NCI-H1694 (cell line): ENCODE measurements at regions not wholly inside any gene's neighbourhood (a gene's known extent, or its start where the extent isn't known, plus 50 kb on each side); places are given as distances from the start of the nearest gene placed in this dataset.

Source experiments
- DNase-seq: peaks from one replicate; lab custom pipeline; 2025; lab: John Stamatoyannopoulos, UW

DNA sequence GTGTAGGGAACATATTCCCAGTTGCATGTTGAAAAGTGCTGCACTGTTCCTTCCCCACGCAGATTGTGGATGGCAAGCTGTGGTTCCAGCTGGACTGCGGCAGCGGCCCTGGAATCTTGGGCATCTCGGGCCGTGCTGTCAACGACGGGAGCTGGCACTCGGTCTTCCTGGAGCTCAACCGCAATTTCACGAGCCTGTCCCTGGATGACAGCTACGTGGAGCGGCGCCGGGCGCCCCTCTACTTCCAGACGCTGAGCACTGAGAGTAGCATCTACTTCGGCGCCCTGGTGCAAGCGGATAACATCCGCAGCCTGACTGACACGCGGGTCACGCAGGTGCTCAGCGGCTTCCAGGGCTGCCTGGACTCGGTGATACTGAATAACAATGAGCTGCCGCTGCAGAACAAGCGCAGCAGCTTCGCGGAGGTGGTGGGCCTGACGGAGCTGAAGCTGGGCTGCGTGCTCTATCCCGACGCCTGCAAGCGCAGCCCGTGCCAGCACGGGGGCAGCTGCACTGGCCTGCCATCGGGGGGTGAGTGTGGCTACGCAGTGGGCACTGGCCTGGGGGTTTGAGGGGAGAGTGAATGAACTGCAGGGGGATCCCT lies 102.7 kb upstream of the MTNR1B start:
- no peak for DNase-seq

DNA sequence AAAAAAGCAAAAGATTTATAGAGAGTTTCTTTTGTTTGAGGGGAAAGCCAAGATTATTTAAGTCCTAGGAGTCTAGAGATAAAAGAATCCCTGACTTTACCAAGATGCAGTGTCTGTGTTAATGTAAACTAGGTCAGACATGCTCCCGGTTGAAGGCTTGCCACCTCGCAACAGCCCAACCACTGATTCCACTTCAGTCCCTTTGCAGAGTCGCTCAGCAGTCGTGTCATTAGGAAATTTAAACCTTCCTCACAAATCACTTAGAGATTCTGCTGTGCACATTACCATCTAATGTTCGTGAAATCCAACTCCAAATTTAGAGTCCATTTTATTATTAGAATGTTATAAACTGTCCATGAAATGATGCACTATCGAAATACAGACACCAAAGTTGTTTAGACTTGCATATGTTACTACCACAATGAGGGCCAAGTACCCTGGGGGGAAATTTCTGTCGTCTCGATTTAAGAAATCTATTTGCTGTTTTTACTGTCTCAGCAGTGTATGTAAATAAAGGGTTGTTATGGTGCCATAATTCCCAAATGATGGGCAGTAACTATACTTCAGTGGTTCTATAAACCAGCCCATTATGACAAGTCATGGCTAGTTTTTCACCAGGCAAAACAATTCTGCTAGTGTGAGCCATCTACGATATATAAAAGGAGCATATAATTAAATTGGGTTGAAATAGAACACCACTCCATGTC lies 101.4 kb upstream of the MTNR1B start:
- no peak for DNase-seq

DNA sequence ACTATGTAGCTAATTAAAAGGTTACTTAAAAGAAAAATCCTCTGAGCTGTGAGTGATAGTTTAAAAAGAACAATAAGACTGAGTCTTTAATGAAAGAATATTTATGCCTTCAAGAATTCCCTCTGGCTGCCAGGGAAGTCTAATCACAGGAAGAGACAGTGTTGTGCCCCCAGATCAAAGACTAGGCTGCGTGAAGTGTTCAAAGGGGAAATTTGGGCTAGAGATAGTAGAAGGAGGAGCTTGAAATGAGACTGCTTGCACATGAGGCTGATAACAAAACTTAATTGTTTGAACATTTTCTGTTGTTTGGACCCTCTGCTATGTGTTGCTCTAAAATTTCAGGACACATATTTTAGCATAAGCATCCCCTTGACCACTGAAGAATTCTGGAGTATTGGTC lies 99.7 kb upstream of the MTNR1B start:
- no peak for DNase-seq

DNA sequence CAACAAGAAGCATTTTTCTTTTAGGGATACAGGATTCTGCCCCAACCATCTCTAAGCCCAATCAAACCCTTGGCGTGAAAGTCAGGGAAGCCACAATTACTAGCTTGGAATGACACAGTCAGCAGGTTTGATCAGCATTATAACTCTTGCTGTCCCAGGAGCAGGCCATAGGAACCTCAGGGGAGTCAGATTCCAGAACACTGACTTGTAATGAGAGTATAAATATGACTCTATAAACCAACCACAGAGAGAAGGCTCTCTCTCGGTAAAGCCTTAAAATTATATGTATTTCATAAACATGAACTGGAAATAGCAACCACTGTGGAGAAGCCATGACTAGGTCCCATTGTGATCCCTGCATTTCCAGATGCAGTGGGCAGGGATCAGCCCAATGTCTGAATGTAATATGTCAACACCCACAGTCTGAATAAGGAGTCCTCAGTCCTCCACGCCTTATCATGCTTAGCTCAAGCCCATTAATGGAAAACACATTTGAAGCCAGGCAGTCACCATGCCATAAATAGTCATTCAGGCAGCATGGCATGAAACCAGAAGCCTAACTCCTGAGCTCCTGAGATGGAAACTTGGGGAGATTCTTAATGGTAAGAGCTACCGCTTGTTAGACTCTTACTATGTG lies 99.1 kb upstream of the MTNR1B start:
- no peak for DNase-seq

DNA sequence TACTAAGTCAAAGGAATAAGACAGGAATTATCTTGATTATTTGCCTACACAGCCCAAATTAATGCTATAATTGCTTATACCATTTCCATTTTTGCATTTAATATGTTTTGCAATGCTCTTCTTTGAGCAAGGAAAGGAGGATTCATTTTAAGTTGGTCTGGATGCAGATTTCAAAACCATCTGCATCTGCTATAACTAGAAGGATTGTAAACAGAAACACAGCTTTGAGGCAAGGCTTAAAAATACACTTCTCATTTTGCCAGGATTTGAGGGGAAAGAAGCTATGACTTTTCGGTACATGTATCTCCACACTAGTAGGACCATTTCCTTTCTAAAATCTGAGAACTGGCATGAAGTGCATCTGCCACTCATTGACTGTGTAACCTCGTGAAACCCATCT lies 95.9 kb upstream of the MTNR1B start:
- no peak for DNase-seq

DNA sequence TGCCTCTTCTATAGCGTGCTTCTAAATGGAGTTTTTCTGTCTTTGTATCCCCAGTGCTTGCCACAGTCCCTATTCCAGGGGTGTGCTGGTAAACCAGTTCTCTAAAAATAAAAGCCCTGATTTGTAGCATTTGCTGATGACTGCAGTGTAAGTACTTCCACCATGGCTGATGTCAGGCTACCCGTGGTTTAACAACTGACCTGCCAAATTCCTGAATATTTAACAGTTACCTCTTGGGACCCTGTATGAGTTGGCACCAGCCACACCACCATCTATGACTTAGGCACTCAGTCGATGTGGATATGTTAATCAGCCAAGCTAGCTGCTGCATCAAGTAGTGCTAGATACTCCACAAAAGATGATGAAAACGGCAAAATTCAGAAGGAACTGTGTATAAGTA lies 94.0 kb upstream of the MTNR1B start:
- no peak for DNase-seq

DNA sequence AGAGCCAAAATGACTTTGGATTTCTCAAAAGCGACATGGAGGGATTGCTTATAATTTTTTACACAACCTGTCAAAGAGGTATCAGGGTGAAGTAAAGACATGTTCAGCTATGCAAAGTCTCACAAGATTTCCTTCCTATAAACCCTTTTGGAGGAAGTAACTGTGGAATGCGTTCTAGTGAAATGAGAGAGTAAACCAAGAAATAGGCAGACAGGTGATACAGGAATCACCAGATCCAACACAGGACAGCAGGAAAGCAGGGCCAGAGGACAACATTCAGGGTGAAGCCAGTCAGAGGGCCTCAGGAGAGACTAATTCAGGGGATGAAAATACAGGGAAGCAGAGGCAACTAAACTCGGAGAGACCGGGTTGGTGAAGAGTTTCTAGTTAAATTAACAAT lies 90.4 kb upstream of the MTNR1B start:
- DNase-seq = no peak

DNA sequence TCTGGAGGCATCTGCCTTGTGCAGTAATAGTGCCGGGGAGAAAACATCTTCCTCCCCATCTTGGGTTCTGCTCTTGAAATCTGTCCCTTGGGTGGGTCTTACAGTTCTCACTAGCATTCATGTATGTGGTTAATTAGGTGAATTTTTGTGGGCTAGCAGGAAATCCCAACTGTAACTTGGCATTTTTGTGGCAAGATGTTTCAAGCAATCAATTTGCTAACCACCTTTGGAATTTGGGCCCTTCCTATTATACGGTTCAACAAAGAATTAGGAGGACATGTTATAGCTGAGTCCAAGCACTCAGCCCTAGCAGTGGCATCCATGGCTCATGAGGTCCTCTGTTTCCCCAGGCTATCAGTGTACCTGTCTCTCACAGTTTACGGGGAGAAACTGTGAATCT lies 89.1 kb upstream of the MTNR1B start:
- DNase-seq = no peak

DNA sequence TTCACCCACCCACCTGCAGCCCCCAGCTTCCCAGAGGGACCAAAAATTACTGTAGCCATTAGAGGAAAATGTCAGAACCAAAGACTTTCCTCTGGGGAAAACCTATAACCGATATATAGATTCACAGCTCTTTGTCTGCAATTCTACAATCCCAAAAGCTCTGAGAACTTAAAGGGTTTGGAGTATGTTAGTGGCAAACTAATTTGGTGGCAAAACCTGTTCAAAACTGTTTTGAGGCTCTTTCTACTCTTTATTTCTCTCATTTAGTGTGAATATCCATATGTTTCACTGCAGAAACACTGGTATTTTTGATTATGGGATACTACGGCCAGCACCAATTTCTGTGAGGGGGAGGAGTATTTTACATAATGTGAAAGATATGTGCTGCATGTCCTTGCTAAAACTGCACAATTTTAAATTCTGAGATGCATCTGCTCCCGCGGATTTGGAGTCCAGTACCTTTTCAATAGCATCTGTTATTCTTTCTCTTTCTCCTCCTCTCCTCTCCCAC lies 87.5 kb upstream of the MTNR1B start:
- DNase-seq = no peak

DNA sequence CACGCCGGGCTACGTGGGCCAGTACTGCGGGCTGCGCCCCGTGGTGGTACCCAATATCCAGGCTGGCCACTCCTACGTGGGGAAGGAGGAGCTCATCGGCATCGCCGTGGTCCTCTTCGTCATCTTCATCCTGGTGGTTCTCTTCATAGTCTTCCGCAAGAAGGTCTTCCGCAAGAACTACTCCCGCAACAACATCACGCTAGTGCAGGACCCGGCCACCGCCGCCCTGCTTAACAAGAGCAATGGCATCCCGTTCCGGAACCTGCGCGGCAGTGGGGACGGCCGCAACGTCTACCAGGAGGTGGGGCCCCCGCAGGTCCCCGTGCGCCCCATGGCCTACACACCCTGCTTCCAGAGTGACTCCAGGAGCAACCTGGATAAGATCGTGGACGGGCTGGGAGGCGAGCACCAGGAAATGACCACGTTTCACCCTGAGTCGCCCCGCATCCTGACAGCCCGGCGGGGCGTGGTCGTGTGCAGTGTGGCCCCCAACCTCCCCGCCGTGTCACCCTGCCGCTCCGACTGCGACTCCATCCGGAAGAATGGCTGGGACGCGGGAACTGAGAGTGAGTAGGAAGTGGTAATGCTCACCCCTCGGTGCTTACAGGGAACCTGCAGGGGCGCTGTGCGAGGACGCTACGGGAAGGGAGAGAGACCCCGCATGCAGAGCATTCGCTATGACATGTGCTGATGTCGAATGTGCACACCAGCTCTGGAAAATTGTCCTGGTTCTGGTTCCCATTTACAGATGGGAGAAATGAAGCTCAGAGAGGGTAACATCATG lies 86.4 kb upstream of the MTNR1B start:
- DNase-seq = no peak

DNA sequence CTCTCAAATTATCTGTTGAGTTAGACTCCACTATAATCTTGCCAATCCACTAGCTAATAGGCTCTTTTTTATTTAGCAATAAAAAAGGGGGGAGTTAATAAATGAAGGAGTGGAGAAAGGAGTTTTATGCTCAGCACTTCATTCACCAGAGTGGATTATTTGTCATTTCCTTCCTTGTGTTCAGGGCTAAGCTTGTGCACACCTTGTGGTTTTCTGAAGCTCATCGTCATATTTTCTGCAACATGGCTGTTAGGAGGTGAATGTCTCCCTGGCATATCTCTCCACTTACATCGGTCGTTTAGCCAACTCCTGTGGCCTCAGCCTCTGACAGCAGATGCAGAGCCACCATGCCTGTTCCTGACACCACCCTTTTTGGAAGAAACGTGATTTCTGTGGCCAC lies 83.9 kb upstream of the MTNR1B start:
- no peak for DNase-seq

DNA sequence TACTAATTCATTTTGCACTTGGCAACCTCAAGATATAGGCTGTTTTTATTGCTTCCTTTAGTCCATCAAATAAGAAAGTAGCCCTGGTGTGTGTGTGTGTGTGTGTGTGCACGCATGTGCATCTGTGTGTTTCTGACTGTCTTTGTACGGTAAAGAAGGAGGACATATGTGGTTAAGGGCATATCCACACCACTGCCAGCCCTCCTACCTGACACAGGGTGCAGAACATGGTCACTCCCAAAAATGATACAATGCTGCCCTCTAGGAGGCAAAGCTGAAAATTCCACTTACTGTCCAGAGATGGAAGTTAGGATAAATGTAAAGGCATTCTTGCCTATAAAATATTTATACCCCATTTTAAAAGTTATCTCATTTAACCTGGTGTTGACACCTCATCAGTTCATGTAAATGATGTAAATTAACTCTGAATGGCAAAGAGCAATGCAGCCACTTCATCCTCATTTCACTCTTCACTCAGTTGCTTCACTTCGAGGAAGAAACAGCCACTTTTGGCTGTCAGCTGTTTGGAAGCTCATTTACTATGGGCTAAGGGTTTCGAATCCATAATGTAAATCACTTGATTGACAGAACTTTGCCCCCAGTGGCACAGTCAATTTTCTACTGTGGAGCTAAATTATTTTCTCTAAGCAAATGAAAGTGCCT lies 83.1 kb upstream of the MTNR1B start:
- DNase-seq = peak; percentile 55

DNA sequence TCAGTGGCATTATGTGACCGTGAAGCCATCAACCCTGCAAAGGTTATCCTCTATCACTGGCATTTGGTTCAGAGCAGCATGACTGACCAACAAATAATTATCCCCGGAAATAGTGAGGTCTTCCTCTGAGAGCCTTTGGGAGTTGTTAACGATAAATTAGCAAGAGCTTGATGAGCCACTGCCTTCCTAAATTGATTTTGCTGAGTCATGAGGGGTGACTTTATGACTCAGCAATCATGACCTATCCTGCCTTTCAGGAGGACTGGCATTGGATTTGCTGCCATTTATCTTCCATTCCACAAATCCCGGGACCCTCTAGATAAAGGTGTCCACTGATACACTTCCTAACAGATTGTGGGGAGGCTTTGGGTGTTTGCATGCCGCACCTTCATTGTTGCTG lies 80.8 kb upstream of the MTNR1B start:
- no peak for DNase-seq

DNA sequence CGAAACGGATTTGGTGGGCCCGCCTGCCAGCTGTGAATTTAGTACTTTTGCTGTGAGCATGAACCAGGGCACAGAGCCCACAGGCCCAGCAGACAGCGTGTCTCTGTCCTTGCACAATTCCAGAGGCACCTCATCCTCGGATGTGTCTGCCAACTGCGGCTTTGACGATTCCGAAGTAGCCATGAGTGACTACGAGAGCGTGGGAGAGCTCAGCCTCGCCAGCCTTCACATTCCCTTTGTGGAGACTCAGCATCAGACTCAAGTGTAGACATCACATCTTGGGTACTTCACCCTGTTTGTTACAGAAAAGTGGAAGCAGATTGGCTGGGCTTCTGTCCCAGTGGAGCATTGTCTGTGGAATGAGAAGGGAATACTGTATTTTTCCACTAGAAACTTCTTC lies 78.6 kb upstream of the MTNR1B start:
- DNase-seq = no peak

DNA sequence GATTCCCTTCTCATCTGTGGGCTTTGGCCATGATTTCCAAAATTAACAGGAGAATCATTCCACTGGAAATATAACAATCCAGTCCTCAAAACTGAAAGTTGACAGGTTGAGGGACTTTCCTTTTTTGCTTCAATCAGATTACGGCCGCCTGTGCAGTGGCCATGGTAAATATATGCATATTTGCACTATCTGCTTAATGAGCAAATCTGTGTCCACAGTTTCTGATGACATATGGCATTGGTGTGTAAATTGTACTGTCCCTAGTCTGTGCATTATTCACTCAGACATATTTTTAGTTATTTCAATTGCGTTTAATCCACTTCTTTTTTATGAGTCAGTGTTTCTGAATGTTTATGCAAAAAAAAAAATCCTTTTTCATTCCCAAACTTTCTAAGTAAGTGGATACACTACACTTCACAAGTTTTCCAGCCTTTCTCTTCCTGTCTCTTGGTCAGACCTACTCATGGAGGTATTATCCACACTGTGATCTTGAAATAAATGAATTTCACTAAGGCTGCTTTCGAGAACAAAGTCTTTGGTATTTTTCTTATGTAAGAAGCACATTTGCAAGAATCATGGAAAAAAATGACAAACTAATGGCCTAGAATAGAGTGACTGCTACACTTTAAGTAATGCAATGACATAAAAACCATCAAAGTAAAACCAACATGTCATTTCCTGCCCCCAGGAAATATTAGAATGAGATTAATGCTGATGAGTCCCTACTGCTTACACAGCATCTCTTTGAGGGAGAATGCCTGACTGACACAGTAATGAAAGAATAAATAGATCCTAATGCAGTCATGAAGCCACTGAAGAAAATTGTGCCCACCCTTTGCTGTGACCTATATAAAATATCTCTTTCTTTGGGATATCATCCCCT lies 76.4 kb upstream of the MTNR1B start:
- no peak for DNase-seq

DNA sequence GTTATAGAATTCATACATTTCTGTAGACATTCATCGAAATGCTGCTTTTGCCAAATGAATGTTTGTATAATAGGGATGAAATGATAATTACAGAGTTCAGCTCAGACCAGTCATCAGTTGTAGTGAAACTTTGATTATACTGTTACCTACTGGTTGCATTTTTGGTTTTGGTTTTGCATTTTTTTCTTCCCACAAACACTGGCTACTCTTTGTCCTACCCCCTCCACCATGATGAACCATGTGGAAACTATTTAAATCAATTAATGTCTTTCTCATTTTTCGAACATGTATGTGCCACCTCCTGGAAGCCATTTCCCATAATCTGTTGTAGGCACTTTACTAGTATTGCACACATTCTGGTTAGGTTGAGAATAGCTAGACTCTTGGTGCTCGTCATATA lies 75.3 kb upstream of the MTNR1B start:
- no peak for DNase-seq

DNA sequence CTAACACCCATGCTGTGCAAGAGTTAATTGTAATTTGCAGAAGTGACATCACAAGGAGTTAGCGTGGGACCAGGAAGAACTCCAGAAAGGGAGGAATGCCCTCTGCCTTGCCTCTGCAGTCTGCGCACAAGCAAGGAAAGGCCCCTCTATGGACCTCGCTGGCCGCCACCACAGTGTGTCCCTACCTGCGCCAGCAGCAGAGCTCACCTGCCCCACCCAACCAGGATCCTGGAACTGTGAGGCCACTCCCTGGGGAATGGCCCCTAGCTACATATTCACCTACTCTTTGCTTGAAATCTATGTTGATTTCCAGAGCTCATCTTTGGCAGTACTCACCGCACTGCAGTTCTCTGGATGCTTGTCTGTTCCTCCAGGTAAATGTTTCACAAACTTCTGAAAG lies 72.0 kb upstream of the MTNR1B start:
- DNase-seq = no peak

DNA sequence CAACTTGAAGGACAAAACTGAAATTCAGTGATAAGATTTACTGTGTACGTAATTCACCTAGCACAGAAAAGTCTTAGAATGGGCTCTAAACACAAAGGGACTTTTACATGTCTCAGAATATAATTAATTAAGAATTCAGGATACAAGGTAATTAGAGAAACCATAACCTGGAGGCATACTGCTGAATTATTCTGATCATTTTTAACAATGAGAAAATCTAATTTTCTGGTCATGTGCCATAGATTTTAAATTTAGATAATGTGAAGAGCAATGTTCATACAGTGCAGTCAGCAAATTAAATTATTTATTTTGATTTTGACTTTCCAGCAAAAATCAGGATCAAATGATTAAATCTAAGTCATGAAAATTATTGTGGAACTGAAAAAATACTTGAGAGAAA lies 67.0 kb upstream of the MTNR1B start:
- DNase-seq = no peak

DNA sequence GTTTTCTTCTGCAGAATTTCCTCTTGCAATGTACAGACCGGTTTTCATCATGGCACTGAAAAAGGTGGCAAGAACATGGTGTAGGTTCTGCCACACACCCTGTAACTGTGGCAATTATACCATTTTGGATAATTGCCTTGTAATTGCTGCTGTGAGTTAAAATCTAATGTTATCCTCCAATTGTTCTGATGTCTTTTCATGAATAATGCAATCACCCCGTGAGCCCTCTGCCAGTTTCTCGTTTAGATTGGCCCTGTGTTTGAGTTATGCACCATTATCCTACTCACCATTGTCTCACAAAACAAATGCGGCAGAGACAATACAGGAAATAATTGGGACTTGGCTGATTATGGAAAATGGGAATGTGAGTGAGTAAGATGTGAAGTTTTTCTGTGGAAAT lies 61.8 kb upstream of the MTNR1B start:
- no peak for DNase-seq

DNA sequence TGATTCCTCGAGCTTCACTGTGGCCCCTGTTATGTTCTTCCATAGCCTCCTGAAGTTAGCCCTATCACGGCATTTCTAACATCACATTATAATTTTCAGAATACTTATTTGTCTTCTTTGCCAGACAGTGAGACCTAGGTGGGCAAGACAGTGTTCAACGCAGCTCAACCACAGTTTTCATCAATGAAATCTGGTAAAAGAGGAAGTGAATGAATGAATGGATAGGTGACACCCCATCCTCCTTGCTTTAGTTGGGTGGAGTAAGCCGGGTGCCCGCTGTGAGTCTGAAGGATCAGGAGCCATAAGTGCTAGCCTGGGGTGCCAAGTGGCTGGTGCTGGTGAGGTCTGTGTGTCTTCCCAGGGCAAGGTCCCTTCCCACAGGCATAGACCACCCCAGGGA lies 60.2 kb upstream of the MTNR1B start:
- no peak for DNase-seq

DNA sequence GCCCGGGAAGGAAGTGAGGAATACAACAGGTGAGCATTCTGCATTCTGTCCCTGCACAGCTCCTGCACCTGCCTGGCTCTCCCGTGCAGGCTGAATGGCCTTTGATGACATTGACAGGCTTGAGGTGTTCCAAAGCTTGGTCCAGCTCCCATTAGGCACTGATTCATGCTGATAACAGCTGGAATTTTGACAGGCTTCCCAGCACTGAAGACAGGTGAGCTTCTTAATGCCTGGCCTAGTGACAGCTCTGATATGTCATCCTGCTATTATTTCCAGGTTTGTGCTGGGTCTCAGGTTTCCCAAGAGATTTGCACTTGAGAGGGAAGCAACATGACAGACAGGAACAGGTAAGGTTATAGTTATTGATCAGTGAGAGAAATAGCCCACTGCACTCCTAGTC lies 58.0 kb upstream of the MTNR1B start:
- DNase-seq = no peak
